Glutamatergic neuron (in vitro differentiated cells): ENCODE measurements at regions not wholly inside any gene's neighbourhood (a gene's known extent, or its start where the extent isn't known, plus 50 kb on each side); places are given as distances from the start of the nearest gene placed in this dataset.

Experiments
- DNase-seq: peaks from one replicate; pipeline ENCODE4 v3.0.0; 2022
- H3K27ac Mint-ChIP-seq: one replicate; pipeline ENCODE4 v1.8.0; 2020; ENCODE audit warnings: mild to moderate bottlenecking, mixed read lengths, inconsistent platforms; ENCODE audit not compliant: unreplicated experiment
- H3K27me3 Mint-ChIP-seq: one replicate; pipeline ENCODE4 v1.8.0; 2020; ENCODE audit warnings: mild to moderate bottlenecking, moderate library complexity, mixed read lengths, inconsistent platforms; ENCODE audit not compliant: unreplicated experiment
- H3K36me3 Mint-ChIP-seq: one replicate; pipeline ENCODE4 v1.8.0; 2020; ENCODE audit warnings: mild to moderate bottlenecking, mixed read lengths, inconsistent platforms; ENCODE audit not compliant: unreplicated experiment
- H3K4me1 Mint-ChIP-seq: one replicate; pipeline ENCODE4 v1.8.0; 2020; ENCODE audit warnings: mild to moderate bottlenecking, low read depth, mixed read lengths, inconsistent platforms; ENCODE audit not compliant: unreplicated experiment
- H3K4me3 Mint-ChIP-seq: one replicate; pipeline ENCODE4 v1.8.0; 2020; ENCODE audit warnings: mild to moderate bottlenecking, mixed read lengths, inconsistent platforms; ENCODE audit not compliant: unreplicated experiment
- H3K9me3 Mint-ChIP-seq: one replicate; pipeline ENCODE4 v1.8.0; 2020; ENCODE audit warnings: mild to moderate bottlenecking, moderate library complexity, mixed read lengths, inconsistent platforms; ENCODE audit not compliant: unreplicated experiment
- CTCF ChIP-seq: fragments of 200-600 bp; sonication (generic); IDR thresholded peaks from one replicate; pipeline ENCODE4 v1.5.0; 2021; ENCODE audit not compliant: partially characterized antibody, unreplicated experiment

DNA sequence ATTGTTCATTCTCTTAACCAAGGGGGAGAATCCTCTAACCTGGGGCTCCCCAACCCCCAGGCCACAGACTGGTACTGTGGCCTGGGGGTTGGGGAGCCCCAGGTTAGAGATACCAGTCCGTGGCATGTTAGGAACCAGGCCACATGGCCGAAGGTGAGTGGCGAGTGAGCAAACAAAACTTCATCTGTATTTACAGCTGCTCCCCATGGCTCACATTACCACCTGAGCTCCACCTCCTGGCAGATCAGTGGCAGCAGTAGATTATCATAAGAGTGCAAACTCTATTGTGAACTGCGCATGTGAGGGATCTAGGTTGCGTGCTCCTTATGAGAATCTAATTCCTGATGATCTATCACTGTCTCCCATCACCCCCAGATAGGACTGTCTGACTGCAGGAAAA, 957.2 kb upstream of the PRKX start:
- Mint-ChIP-seq H3K36me3 (no peaks in the 10 kb centered on the region), H3K27me3 (no peaks in the 10 kb centered on the region), H3K9me3 (no peaks in the 10 kb centered on the region), H3K4me1 (no peaks in the 10 kb centered on the region), H3K27ac (no peak overlapping the region), H3K4me3 (no peak overlapping the region)
- no peak for DNase-seq
- TF ChIP-seq CTCF: no peak

DNA sequence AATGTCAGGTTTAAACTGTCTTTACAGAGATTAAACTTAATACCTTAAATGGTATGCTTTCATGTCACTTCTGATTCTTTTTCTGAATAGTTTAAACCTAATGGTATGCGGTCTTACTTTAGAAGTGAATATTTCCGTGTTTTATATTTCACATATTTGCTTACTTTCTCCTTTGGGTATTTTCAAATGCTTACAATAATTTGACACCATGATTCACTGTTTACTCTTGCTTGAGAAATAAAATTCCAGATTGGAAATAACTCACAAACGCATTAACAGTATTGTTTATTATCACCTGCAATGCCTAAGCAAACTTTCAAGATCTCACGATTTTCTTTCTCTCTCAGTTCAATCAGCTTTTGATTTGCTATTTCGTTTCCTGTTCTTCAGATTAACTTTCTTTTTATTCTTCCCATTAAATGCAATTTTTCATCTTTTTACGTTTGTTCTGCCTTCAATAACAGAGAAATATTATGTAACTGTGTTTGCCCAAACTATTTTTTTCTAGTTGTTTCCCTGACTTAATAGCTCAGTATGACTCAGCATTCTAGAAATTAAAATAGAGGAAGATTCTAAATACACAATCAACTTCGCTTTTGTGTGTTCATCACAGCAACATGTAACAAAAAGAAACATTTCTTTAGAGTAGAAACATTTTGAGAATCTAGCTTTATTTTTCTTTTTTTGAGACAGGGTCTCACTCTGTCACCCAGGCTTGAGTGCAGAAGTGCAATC, 955.5 kb upstream of the PRKX start:
- H3K9me3 Mint-ChIP-seq: no peaks in the 10 kb centered on the region
- DNase-seq: no peak
- no peaks in the 10 kb centered on the region for H3K36me3 Mint-ChIP-seq
- H3K27ac Mint-ChIP-seq: no peak overlapping the region
- no peaks in the 10 kb centered on the region for H3K27me3 Mint-ChIP-seq
- H3K4me3 Mint-ChIP-seq: no peak overlapping the region
- no peak for TF ChIP-seq CTCF
- no peaks in the 10 kb centered on the region for H3K4me1 Mint-ChIP-seq

DNA sequence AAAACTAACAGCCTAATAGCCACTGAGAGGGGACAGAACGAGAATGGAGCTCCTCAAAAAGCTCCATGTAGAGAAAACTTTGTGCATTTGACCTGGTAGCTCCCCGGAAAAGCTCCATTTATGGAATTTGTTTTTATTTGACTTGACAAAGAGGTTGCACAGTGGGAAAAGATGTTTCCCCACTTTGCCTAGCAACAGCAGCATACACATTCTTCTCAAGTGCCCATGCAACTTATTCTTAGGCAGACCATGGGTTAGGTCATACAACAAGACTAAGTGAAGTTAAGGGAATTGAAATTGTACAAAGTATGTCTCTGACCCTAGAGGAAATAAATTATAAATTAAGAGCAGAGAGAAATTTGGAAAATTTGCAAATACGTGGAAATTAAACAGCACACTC, 949.6 kb upstream of the PRKX start:
- TF ChIP-seq CTCF: no peak
- Mint-ChIP-seq H3K9me3 (peaks cover 1% of the 10 kb centered on the region), H3K27me3 (no peaks in the 10 kb centered on the region), H3K4me3 (no peak overlapping the region), H3K4me1 (no peaks in the 10 kb centered on the region), H3K36me3 (peaks cover 5% of the 10 kb centered on the region), H3K27ac (no peak overlapping the region)
- no peak for DNase-seq

- no peak overlapping the region for H3K4me3 Mint-ChIP-seq
- no peaks in the 10 kb centered on the region for H3K27me3 Mint-ChIP-seq
- no peak for TF ChIP-seq CTCF
- H3K4me1 Mint-ChIP-seq: no peaks in the 10 kb centered on the region
- no peak for DNase-seq
- peaks cover 5% of the 10 kb centered on the region for H3K36me3 Mint-ChIP-seq
- H3K9me3 Mint-ChIP-seq: peaks cover 1% of the 10 kb centered on the region
- no peak overlapping the region for H3K27ac Mint-ChIP-seq
Observed at GRCh38 chrX:4661771-4662170, 948.3 kb upstream of the PRKX start.

- Mint-ChIP-seq H3K36me3 (peaks cover 5% of the 10 kb centered on the region), H3K27ac (no peak overlapping the region), H3K4me1 (no peaks in the 10 kb centered on the region), H3K4me3 (no peak overlapping the region), H3K9me3 (peaks cover 1% of the 10 kb centered on the region), H3K27me3 (no peaks in the 10 kb centered on the region)
- no peak for TF ChIP-seq CTCF
- no peak for DNase-seq
Observed at GRCh38 chrX:4656419-4656818, 943.0 kb upstream of the PRKX start.
